Medulla oblongata (tissue), 1 donor: ENCODE measurements at regions not wholly inside any gene's neighbourhood (a gene's known extent, or its start where the extent isn't known, plus 50 kb on each side); places are given as distances from the start of the nearest gene placed in this dataset.
"Not testable (repeated sequence)": the region's sequence is repeated elsewhere in the genome, so short reads cannot be mapped to it uniquely, and the experiment has no call there.

Source experiments
- DNase-seq: peaks from one replicate; pipeline ENCODE4 v3.0.0-alpha.2; 2015; ENCODE audit errors: extremely low spot score

DNA sequence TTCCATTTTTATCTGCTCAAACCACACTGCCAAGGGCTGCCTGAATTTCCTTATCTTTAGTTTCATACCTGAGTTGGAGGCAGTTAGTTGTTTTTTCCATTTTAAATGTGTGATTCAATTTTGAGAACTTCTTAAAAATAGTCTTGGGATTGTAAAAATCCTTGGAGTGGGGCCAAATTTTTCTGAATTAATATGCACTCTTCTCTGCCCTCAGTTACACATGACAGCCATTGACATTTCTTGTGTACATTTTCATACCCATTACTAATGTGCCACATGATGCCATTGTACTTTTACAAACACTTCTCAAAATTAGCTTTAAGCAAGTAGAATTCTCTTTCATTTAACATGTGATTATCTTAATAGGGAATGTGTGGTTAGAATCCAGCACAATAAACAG lies 141.7 kb downstream of the C3orf38 start:
- DNase-seq, result no peak

DNA sequence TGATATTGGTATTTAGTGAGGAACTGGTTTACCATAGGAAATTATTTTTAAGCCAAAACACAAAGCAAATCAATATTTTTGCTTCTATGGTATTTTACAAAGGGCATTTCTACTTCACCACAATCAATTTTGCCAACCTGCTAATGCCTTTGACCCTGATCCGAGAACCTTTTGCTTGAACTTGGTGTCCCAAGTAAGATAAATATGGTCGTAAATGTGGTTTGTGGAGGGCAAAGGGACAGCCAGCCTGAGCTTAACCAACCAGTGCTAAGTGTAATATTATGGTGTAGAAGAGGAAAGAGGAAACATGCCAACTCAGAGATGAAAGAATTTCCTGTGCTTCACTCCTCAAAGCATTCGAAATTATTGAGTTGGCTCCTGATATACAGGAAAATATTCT lies 148.4 kb downstream of the C3orf38 start:
- no peak for DNase-seq

DNA sequence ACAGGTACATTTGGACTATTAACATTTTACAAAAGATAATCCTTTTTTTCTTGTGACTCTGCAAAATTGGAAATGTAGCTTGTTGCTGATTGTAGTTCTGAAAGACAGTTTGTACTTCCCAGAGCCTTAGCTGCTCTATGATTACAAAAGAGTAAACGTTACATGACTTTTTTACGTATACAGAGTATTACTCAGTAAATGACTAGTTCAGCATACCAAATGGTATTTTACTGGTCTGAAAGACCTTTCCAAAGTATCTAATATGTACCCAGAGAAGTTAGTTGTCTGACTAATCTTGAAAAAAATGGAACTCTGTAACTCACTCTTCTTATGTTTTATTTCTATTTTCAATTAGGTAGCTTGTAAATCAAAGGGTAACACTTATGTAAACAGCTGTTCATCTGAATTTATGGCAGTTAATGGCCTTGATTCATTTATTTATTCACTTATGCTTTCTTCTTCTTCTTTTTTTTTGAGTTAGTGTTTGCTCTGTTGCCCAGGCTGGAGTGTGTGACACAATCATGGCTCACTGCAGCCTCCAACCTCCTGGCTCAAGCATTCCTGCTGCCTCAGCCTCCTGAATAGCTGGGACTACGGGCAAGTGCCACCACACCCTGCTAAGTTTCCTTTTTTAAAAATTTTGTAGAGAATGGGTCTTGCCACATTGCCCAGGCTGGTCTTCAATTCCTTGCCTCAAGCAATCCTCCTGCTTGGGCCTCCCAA lies 151.7 kb downstream of the C3orf38 start:
- DNase-seq, result no peak

DNA sequence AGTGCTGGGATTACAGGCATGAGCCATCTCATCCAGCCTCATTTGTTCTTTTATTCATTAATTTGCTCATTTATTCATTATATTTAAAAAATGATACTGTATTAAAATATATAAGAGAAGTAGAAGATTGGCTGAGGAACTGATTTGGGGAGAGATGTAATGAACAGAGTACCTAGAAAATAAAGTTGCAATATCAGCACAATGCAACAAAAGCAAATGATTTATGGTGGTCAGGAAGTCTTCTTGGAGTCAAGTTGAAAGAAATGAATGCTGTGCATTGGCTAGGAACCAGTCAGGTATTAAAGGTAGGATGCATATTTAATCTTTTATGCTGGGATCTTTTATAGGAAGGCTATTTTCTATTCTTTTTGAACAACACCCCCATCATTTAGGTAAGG lies 152.2 kb downstream of the C3orf38 start:
- DNase-seq, result no peak

DNA sequence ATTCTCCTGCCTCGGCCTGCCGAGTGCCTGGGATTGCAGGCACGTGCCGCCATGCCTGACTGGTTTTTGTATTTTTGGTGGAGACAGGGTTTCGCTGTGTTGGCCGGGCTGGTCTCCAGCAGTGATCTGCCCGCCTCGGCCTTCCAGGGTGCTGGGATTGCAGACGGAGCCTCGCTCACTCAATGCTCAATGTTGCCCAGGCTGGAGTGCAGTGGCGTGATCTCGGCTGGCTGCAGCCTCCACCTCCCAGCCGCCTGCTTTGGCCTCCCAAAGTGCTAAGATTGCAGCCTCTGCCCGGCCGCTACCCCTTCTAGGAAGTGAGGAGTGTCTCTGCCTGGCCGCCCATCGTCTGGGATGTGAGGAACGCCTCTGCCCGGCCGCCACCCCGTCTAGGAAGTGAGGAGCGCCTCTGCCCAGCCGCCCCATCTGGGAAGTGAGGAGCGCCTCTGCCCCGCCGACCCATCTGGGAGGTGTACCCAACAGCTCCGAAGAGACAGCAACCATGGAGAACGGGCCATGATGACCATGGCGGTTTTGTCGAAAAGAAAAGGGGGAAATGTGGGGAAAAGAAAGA lies 153.7 kb downstream of the C3orf38 start:
- not testable (repeated sequence) for DNase-seq

DNA sequence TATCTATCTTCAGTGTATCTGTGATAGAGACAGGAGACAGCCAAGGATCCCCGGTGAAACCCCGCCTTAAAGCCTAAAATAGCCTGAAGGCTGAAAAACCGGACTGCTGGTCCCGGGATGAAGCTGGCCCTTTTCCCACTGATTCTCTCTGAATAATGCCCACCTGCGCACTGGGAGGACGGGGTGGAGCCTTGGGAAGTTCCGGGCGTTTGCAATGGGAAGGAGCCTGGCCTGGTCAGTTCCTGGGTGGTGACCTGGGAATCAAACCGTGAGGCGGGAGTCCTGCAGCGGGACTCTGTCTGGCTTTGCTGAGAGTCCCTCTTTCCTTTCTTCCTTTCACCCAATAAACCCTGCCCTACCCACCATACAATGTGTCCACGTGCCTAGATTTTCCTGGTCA lies 157.9 kb downstream of the C3orf38 start:
- no peak for DNase-seq

DNA sequence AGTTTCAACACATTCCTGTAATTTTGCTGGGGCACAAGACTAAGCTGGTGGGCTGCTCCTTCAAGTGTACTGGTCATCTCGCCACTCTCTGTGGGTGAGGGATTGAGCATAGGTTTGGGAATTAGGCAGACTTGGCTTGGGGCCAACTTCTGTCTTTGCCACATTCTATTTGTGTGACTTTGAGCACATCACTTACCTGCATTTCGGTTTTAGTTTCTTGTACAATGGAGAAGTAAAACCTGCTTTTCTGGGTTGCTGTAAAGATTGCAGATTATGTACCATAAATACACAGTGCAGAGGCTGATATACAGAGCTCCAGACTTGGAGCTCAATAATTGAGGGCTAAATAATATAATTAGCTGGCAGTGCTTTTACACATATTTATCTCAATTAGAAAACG lies 162.1 kb downstream of the C3orf38 start:
- DNase-seq, result no peak

DNA sequence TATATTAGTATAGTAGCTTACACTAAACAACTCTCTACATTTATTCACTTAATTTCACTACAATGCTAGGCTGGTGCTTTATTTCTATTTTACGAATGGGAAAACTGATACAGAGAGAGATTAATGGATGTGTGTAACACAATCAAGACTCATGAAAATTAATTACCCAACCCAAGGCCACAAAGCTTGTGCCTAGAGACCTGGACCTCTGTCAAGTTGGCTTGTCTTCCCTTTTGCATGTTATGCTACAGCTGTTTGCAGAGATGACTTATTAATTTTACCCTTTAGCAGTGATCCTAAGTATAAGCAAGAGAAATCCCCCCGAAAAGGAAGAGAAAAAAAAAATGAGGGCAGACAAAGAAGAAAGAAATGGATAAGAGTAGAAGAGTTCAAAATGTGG lies 162.5 kb downstream of the C3orf38 start:
- DNase-seq, result no peak

DNA sequence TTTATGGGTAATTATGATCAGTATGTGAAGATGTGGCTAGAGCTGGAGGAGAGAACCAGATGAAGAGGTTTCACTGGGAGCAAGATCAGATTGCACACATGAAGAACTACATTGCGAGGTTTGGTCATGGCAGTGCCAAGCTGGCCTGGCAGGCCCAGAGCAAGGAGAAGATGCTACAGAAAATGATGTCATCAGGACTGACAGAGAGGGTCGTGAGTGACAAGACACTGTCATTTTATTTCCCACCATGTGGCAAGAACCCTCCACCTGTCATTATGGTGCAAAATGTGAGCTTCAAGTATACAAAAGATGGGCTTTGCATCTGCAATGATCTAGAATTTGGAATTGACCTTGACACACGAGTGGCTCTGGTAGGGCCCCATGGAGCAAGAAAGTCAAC lies 168.3 kb downstream of the C3orf38 start:
- no peak for DNase-seq

DNA sequence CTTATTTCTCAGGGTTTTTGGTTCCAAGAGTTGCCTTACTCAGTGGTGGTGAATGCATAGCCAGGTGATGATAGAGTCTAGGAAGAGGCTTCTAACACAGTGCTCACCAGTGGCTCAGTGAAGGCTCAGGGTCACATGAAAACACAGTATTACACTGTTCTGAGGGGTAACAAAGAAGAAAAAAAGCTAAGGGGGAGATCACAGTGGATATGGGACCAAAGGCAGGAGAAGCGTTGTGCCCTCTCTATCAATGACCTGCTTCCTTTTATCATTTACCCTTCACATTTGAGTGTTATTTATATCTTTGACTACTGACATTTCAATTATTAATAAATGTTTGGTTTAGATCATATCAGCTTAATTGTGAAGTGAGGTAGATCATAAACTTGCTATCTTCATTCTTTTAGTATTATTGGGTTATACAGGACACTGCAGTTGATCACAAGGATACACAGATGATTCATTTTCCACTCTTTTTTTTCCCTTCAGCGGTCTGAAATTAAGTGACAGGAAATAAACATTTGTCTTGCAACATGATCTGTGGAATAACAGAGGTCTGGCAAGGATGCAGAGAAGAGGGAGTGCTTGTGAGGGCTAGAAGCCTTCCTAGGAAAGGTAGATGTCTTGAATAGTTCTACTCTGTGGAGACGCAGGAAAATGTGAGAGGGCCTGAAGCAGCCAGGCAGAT lies 171.7 kb downstream of the C3orf38 start:
- DNase-seq, result no peak

DNA sequence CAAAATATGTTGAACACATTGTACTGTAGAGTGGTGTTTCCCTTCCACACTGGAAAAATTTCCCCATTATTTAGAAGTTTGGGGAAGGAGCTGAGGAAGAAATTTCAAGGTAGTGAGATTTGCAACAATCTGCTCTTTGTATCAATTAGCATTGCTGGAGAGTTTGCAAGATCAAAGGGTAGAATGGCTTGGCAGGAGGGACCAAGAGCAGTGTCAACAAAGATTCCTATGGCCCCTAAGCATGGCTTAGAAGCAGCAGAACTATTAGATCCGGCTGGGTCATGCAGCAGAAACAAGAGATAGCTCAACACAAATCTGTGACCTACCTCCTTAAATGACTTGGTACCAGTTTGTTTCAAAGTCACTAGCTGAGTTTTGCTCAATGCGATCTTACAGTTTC lies 175.0 kb downstream of the C3orf38 start:
- DNase-seq, result no peak

DNA sequence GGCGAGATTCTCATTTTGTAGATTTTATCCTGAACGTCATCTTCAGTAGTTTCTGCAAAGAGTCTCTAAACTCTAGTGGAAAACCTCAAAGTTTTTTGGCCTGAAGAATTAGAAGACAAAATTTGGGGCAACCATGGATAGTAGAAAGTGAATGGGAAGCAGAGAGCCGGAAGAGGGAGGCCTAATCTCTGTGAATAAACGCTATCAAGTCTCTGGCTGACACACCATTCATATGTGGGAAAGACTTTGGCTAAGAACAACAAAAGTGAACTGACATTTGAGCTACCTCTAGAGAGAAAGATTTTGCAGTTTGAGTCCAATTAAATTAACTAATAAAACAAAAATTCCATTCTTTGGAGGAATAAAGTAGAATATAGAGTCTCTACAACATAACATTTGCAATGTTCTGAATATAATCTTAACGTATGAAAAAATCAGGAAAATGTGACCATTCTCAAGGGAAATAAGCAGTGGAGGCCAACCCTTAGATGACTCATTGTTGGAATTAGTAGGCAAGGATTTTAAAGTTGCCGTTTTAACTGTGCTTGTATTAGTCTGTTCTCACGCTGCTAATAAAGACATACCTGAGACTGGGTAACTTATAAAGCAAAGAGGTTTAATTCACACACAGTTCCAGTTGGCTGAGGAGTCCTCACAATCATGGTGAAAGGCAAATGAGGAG lies 184.6 kb downstream of the C3orf38 start:
- DNase-seq, result no peak

DNA sequence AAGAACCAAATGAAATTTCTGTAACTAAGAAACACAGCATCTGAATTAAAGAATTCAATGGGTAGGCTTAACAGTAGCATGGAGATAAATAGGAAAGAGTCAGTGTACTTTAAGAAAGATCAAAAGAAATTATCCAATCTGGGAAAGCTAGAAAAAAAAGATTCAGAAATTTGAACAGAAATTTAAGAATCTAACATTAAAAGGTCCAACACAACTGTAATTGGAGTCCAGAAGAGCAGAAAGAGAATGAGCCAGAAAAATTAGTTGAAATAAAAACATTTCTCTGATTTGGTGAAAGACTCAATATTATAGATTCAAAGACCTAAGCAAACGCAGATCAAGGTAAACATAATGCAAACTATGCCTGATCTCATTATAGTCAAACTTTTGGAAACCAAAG lies 187.1 kb downstream of the C3orf38 start:
- no peak for DNase-seq

DNA sequence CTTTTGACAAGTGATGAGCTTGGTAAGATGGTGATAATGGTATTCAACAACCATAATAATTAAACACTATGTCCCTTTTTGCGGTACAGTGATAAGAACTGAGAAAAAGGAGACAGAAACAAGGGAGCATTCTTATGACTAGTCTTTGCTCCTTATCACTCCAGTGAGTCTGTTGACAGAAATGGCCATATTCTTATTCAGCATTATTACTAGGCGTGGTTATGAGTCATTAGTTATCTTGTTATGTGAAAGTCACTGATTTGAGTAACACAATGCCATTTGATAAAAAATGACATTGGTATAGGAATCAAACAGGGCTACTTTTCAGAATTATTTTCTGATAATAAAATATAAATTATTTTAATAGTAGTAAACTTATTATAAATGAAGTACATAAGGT lies 193.5 kb downstream of the C3orf38 start:
- no peak for DNase-seq

DNA sequence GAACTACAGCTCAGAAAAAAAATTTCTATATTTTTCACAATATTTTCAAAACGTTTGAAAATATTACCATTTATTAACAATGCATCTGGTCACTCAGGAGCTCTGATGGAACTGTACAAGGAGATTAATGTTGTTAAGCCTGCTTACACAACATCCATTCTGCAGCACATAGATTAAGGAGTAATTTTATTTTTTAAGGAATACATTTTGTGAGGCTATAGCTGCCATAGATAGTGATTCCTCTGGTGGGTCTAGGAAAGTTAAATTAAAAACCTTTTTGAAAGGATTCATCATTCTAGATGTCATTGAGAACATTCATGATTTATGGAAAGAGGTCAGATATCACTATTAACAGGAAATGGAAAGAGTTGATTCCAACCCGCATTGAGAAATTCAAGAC lies 196.9 kb downstream of the C3orf38 start:
- no peak for DNase-seq

DNA sequence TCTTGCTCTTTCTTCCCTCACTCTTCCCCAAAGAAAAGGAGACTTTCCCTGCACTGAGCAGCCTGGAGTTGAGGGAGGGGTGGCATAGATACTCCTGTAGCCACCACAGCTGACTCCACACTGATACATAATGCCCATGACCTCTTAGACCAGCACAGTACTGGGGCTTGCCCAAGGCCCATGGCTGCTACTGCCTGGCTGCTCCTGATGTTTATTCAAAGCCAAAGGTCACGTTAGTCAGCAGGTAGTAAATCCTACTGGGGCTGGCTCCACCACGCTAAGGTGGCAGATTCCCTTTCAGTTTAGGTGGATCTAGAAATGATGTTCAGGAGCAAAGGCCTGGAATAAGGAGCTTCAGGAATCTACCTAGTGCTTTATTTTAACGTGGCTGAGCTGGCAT lies 212.7 kb downstream of the C3orf38 start:
- DNase-seq, result no peak

DNA sequence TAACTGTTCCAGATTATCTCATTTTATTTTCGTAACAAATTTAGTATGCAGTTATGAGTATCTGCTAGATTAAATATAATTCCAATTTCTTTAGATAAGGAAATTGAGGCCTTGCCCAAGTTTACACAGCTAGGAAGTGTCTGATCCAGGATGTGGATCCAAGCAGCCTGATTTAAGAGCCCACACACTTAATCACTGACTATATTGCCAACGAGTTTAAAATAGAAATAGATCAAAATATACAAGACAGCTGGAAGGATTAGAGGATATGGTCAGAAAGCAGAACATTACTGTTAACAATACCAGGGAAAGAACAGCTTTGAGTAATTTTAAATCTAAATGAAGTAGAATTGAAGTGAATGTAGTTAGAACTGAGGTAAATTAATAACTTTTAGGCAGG lies 215.2 kb downstream of the C3orf38 start:
- DNase-seq, result no peak

DNA sequence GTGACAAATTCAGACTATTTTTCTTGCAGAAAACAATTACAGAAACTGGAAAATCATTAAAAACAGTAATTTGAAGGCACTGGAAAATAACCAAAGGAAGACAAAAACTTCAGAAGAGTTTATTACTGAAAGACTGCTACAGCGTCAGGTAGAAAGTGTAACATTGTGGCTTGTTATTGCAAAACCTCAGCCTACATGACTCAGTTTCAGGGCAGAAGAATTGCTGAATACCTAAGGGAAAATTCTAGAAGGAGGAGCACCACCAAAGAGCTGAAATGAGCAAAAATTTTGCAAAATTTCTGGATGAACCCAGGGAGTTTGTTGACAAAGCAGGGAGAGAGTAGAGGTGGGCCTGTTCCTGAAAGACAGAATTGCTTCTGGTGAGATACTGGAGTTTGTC lies 219.6 kb downstream of the C3orf38 start:
- DNase-seq, result no peak

DNA sequence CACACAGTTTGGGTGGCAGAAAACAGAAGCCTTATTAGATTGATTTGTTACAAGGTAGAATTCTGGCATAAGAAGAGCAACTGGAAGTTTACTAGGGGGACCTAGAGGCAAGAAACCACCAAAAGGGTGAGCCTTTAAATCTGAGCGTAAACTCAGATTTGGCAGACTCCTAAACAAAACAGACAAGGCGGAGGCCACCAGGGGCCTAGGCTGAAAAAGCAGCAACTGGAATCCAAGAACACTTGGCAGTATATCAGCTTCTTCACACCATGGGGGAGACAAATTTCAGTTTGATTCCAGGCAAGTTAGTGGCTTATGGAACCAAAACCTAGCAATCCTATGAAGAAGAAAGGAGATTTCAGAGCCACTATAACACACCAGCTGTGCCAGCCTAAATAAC lies 220.0 kb downstream of the C3orf38 start:
- DNase-seq, result no peak

DNA sequence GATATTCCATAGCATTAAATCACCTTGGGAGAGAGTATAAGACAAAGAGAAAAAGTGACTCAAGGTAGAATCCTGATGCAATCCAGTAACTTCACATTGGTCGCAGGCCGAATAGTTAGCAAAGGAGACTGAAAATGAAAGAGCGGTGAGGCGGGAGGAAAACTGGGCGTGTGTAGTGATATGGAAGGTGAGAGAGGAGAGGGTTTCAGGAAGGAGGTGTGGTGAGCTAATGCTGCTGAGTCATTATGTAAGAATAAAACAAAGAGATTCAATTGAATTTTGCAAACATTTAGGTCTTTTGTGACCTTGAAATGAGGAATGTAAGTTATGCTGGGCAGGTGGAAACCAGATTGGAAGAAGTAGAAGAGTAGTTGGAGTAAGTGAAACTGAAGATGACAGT lies 235.3 kb downstream of the C3orf38 start:
- DNase-seq, result no peak

DNA sequence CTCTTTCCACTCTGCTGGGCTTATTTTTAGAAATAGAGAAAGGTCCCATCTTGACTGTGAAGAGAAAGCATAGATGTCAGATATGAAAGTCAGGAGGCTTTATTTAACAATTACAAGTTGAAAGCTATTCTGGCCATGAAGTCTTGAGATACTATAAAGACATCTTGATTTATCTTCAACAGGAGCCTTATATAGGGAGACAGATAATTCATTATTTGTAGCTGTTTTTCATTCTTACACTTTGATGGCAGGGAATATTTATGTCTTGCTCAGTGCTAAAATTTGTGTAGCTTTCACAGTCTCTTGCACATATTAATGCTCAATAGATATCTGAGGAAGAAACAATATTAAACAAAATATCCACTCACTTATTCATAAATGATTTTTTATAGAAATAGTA lies 248.8 kb downstream of the C3orf38 start:
- no peak for DNase-seq

DNA sequence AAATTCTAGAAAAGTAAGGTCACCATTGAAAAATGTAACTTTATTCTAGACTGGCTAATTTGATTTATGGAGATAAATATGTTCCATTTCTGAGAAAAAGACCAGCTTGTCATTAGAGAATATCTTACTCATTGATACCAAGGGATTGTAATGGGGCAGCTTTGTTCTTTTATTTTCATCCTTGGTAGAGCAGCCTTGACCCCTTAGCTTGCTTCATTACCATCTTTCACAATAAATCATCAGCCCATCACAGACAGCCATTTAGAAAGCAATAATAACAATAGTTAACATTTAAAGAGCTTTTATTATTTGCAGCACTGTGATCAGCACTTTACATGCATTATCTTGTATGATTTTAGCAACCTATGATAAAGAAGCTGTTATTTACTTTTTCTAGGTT lies 253.6 kb downstream of the C3orf38 start:
- DNase-seq, result no peak

DNA sequence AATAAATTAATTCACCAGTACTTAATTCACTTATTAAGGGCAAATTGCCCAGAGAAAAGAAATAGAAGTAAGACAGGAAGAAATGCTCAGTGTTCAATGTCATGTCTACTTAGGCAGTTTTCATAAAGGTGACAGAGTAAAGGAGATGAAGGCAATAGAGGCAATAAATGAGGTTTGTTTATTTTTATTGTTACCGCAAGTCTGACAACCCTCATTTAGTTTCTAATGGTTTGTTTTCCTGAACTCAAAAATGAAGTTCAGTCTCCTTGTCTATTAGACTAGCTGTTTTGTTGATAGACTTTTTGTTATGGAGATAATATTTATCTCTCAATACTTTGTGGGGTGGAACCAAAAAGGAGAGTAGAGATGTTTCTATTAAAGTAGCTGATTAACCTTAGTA lies 258.3 kb downstream of the C3orf38 start:
- DNase-seq, result no peak
